Kidney (tissue), 13 donors: ENCODE measurements at regions not wholly inside any gene's neighbourhood (a gene's known extent, or its start where the extent isn't known, plus 50 kb on each side); places are given as distances from the start of the nearest gene placed in this dataset.

Experiments
- DNase-seq, 5 donors: peaks; one replicate each; pipeline ENCODE4 v3.0.0-alpha.2; 2013 to 2020
- FAIRE-seq: peaks from 2 replicates; lab custom pipeline; 2012; peaks lifted over from hg19 to GRCh38; lab: Jason Lieb, UNC
- H3K27ac ChIP-seq, 2 donors: one replicate each; pipeline ENCODE4 v1.7.0; 2013; ENCODE audit warnings: low read depth in 2 of 2, low read length in 2 of 2, inconsistent platforms in 1 of 2
- H3K27me3 ChIP-seq: one replicate; pipeline ENCODE4 v1.7.1; 2013; ENCODE audit warnings: low read length, inconsistent platforms; ENCODE audit not compliant: control insufficient read depth, insufficient read depth
- H3K36me3 ChIP-seq, 3 donors: one replicate each; pipeline versions ENCODE4 v1.7.0 to v1.7.1; 2013; ENCODE audit warnings: low read length in 3 of 3, control low read depth in 1 of 3, inconsistent platforms in 1 of 3; ENCODE audit not compliant: insufficient read depth in 3 of 3, control insufficient read depth in 2 of 3
- H3K4me1 ChIP-seq, 3 donors: one replicate each; pipeline versions ENCODE4 v1.7.0 to v1.7.1; 2013; ENCODE audit warnings: low read length in 3 of 3, inconsistent platforms in 1 of 3, low read depth in 1 of 3; ENCODE audit not compliant: control insufficient read depth in 2 of 3, insufficient read depth in 2 of 3
- H3K4me3 ChIP-seq, 3 donors: one replicate each; pipeline versions ENCODE4 v1.7.0 to v1.8.1; 2013; ENCODE audit warnings: low read length in 3 of 3, control low read depth in 1 of 3, inconsistent platforms in 1 of 3
- H3K9ac ChIP-seq, 3 donors: one replicate each; pipeline versions ENCODE4 v1.7.0 to v1.7.1; 2013; ENCODE audit warnings: low read length in 3 of 3, control low read depth in 1 of 3, inconsistent platforms in 1 of 3
- H3K9me3 ChIP-seq, 3 donors: one replicate each; pipeline versions ENCODE4 v1.7.0 to v1.7.1; 2013; ENCODE audit warnings: low read length in 3 of 3, control low read depth in 1 of 3, inconsistent platforms in 1 of 3; ENCODE audit not compliant: control insufficient read depth in 2 of 3, insufficient read depth in 1 of 3
- intact Hi-C: fragments of 100-400 bp; cut with DNase I; formaldehyde crosslinking; loops from one replicate; pipeline ENCODE4 v1.11.1; 2022
- TF ChIP-seq, protein P1 (sequence below): IDR thresholded peaks from 3 replicates; pipeline ENCODE4 v1.5.1; 2012; ENCODE audit warnings: mild to moderate bottlenecking, moderate library complexity, borderline replicate concordance; ENCODE audit not compliant: insufficient read depth; ENCODE audit errors: extremely low read depth
- donor health status: control.
- donor health status: control.
- donor health status: control.
- donor health status: control.
- donor health status: control.
- donor health status: DM: yes; HTN: yes; CAD: no.
- donor health status: Normal renal cell carcinoma (clear cell type).

DNA sequence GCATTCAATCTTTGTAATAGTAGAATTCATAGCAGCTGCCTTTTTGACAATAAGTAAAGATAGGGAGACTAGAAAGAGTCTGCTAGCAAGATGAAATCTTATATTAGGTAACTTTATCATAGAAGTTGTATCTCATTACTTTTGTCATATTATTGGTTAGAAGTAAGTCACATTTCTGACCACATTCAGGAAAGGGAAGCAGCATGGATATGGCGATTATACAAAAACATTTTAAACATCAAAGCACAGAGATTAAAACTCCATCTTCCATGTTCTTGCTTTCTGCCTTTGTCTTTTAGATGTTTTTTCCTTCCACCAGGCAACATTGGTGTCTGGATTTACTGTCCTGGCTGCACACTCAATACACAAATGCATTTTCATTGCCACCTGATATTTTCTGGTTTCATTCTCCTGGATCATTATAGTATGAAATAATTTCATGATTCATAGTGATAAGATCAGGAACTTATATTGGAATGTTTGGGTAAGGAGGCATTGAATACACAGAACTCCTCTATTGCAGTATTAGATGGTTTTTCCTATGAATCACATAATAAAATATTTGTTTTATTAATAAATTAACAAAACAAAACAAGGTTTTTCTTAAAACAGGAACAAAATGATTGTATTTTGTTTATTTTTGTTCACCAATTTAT is 1460.3 kb upstream of the CADM2 start:
- FAIRE-seq (no peak), DNase-seq (no peak)
- H3K4me1 ChIP-seq, result no peaks in the 10 kb centered on the region
- H3K27me3 ChIP-seq, result no peaks in the 10 kb centered on the region
- H3K9me3 ChIP-seq, result peaks cover 0 to 4% (median 0%) of the 10 kb centered on the region in 3 donors
- TF ChIP-seq, protein P1, sequence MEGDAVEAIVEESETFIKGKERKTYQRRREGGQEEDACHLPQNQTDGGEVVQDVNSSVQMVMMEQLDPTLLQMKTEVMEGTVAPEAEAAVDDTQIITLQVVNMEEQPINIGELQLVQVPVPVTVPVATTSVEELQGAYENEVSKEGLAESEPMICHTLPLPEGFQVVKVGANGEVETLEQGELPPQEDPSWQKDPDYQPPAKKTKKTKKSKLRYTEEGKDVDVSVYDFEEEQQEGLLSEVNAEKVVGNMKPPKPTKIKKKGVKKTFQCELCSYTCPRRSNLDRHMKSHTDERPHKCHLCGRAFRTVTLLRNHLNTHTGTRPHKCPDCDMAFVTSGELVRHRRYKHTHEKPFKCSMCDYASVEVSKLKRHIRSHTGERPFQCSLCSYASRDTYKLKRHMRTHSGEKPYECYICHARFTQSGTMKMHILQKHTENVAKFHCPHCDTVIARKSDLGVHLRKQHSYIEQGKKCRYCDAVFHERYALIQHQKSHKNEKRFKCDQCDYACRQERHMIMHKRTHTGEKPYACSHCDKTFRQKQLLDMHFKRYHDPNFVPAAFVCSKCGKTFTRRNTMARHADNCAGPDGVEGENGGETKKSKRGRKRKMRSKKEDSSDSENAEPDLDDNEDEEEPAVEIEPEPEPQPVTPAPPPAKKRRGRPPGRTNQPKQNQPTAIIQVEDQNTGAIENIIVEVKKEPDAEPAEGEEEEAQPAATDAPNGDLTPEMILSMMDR, result no peak
- H3K9ac ChIP-seq, result no peak overlapping the region
- no peak overlapping the region for H3K27ac ChIP-seq
- intact Hi-C loops, result no loop called here
- H3K4me3 ChIP-seq, result no peak overlapping the region
- H3K36me3 ChIP-seq, result no peaks in the 10 kb centered on the region

DNA sequence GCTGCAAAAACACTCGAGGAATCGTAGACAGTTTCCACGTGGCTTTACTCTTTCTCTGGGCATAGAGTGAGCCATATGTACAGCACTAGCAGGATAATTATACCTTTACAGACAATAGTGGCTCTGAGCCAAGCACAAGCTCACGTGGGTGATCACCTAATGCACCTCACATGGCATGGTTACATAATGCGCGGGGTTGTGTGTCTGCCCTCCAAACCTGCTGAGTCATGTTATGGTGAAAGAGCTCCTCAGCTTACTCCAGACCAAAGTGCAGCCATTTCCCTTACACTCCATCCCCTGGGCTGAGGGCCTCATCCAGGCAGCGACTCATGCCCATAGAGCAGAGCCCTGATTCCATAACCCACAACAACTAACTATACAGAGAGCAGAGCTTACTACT is 1458.4 kb upstream of the CADM2 start:
- intact Hi-C loops, result no loop called here
- FAIRE-seq, result no peak
- no peaks in the 10 kb centered on the region for H3K4me1 ChIP-seq

DNA sequence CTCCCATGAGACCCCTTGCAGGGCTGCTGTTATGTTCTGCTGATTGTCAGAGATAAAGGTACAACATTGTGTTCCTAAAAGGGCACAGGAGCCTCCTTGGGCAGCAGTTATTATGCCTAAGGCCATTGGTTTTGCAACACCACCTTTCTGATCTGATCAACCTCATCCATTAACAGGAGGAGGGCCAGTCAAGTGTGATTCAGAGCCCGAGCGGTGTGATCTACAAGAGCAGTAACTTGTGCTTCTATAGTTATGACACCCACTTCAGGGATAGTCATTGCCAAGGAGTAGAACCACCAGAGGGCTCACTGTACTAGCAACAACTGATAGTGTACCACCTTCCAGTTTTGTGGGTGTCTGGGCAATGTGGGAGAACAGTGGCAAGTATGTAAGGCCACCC is 1457.9 kb upstream of the CADM2 start:
- H3K4me1 ChIP-seq, result no peaks in the 10 kb centered on the region
- H3K36me3 ChIP-seq, result no peaks in the 10 kb centered on the region
- H3K9me3 ChIP-seq, result peaks cover 0 to 4% (median 0%) of the 10 kb centered on the region in 3 donors
- DNase-seq (no peak), FAIRE-seq (no peak)
- TF ChIP-seq, protein P1, result no peak
- H3K4me3 ChIP-seq, result no peak overlapping the region
- no peaks in the 10 kb centered on the region for H3K27me3 ChIP-seq
- H3K9ac ChIP-seq, result no peak overlapping the region
- intact Hi-C loops, result no loop called here
- no peak overlapping the region for H3K27ac ChIP-seq

More for the DNA sequence above, 1458.4 kb upstream of the CADM2 start:
- Histone ChIP-seq H3K9me3 (peaks cover 0 to 4% (median 0%) of the 10 kb centered on the region in 3 donors), H3K36me3 (no peaks in the 10 kb centered on the region), H3K27ac (no peak overlapping the region), H3K4me3 (no peak overlapping the region), H3K9ac (no peak overlapping the region), H3K27me3 (no peaks in the 10 kb centered on the region)
- no peak for DNase-seq
- TF ChIP-seq, protein P1, result no peak

DNA sequence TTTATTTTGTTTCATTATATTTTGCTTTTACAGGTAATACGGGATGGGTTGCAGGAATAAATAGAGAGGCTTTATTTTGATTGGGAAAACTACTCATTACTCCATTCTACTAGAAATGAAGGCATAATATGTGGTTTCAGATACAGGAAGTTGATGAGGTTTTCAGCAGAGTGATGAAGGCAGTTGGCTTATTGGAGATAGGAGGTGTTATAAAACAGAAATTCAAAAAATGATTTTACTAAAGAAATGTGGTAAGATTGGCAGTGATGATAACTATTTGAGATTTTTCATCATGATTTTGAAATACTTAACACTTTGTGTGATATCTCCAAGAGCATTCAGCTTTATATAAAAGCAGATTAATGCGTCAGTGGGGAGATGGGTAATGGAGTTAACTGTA is 1445.7 kb upstream of the CADM2 start:
- no peak for FAIRE-seq
- Histone ChIP-seq H3K36me3 (no peaks in the 10 kb centered on the region), H3K9ac (no peak overlapping the region), H3K4me3 (no peak overlapping the region), H3K27ac (no peak overlapping the region), H3K27me3 (no peaks in the 10 kb centered on the region), H3K4me1 (no peaks in the 10 kb centered on the region), H3K9me3 (no peaks in the 10 kb centered on the region)
- no peak for DNase-seq
- TF ChIP-seq, protein P1, result no peak
- intact Hi-C loops, result no loop called here
